ENCODE measurements at regions not wholly inside any gene's neighbourhood (a gene's known extent, or its start where the extent isn't known, plus 50 kb on each side); places are given as distances from the start of the nearest gene placed in this dataset.
"Not testable (repeated sequence)": the region's sequence is repeated elsewhere in the genome, so short reads cannot be mapped to it uniquely, and the experiment has no call there.

DNA sequence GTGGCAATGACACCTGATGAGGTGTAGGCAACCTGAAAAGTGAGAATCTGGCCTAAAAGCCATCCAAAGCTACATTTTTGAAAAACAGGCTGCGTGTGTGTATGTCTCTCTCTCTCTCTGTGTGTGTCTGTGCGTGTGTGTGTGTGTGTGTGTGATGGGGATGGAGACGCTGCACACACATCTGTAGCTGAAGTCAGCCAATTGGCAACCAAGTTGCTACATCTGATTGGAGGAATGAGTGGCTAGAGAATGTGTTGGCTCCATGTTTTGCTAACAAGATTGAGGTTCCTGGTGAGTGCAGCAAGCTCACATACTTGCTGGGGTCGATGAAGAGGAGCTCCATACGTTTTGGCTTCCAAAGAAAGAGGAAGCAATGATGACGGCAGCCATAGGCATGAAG lies 311.4 kb upstream of the NCAM1 start:
- DNase-seq (ENCODE audit: low spot score): no peak

DNA sequence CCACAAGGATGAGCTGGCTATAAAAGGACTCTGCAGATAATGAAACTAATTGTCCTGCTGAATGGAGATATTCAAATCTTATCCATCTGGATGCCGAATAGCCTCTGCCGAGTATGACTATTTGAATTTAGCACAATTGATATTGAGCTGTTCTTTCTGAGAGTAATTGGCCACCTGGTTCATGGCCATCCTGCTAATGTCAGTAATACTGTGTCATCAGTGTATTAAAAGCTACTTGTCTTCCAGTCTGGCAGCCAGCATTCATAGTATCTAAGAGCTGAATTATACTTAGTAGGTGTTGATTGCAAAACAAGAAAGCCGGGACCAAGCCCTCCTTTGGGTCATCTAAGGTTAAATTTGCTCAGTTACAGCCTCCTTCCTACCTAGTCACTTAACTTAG lies 310.7 kb upstream of the NCAM1 start:
- no peak for DNase-seq (ENCODE audit: low spot score)

DNA sequence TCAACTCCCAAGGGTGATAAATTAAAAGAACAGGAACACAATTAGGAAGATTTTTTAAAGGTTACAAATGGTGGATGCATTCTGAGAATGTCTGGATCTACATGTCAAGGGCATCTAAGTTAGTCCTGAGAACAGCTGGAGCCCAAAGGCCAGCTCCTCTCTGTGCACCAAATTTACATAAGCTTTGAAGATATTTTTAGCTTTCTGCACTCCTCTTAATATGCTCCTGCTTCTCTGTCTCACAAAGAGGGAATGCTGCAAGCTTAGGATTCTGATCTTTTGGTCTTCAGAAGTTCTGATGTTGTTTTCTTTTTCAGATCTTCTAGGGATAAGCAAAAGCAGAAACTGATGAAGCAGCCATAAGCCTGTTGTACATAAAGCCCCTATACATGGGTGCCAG lies 309.8 kb upstream of the NCAM1 start:
- DNase-seq (ENCODE audit: low spot score): no peak

DNA sequence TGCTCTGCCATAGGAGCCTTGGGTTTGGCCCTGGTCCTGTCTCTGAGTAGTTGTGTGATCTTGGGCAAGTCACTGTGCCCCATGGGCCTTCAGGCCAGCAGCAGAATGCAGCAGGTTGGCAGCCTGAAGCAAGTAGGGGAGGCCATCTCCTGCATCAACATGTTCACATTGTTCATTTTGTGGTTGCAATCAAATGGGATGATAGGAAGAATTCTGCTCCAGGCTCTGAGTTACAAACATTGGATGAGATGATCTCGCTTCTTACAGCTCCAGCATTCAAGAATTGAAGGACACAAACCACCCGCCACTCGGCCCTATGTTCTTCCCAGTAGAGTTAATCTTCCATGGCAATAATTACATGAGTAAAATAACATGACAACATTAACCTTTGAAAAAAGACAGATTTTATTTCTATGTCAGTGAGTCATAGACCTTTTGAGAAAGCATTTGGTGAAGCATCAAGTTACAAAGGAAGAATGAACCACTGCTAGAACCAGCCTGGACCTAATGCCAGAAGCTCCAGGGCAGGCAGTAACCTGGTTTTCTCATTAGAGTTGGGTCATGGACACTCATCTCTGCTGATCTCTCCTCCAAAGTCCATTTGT lies 308.3 kb upstream of the NCAM1 start:
- DNase-seq (ENCODE audit: low spot score): no peak

DNA sequence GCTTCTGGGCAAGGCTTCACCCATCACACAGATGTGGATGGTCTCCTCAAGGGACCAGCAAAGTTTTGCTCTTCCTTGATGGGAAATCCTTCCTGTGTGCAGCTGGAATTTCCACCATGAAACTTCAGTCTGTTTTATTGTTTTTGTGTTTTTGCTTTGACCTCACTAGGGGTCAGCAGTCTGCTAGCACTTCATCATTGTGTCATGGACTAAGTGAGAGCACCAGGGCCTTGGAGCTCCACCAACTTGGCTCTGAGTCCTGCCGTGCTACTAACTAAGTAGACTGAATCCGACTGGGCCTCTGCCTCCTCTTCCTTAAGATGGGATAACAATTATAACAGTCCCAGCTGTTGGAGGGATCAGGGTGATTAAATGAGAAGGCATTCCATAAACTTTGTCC lies 305.8 kb upstream of the NCAM1 start:
- DNase-seq (ENCODE audit: low spot score): no peak

DNA sequence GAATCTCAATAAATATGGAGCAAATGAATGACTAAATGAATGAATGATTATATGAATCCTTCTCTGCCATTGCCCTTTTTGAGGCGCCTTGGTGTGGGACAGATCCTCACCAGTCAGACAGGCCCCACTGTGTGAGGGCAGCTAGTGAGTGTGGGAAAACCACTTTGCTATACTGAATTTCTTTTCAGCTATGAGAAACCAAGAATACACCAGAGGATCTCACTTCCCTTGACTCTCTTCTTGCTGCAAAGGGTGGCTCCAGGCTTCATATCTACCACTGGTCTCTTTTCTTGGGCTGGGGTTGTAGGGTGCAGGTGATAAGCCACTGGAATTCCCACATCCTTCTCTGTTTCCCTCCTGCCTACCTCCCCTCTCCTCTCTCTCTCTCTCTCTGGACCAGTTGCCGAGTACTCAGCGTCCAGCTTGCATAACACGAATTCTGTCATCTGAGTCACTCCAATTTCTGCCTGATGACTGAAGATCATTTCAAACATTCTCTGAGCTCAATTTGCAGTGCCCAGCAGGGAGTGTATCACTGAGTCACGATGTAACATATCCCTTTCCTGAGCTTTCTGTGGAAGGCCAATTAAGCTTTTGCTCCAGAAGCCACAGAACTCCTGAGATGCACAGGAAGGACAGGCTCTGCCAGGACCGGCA lies 304.3 kb upstream of the NCAM1 start:
- no peak for DNase-seq (ENCODE audit: low spot score)

DNA sequence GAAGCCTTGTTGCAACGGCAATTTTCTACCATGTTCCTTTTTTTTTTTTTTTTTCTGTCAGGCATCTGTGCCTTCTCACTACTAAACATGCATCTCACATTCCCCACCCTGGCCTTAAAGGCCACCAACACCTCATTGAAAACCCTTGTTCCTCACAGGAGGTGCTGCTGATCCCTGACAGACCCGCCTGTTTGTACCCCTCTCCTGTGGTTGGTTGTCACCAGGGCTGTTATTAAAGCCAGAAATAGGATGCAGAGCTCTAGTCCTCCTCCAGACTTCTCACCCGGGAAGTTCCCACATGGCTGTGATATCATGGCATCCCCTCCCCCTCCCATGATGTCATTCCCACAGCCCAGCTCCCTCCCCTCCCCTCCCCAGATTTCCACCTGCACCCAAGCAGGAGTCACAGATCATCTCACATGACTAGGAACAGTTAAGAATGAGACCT lies 302.8 kb upstream of the NCAM1 start:
- DNase-seq (ENCODE audit: low spot score): no peak

DNA sequence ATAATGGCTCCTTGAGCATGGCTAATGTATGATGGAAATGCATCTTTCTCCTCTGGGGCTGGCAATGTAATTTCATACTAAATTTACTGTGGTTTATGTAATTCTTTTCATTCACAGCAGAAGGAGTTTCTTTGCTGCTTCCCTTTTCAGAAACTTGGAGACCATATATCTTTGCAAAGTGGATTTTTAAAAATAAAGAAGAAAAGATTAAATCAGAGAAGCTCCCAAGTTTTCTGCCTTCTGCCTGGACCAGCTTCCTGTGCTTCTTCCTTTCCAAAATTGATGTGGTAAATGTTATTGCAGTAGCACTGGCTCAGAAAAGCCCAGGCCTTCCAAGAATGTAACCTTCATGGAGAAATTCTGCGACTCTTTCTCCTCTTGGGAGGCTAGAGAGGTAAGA lies 300.1 kb upstream of the NCAM1 start:
- no peak for DNase-seq (ENCODE audit: low spot score)

DNA sequence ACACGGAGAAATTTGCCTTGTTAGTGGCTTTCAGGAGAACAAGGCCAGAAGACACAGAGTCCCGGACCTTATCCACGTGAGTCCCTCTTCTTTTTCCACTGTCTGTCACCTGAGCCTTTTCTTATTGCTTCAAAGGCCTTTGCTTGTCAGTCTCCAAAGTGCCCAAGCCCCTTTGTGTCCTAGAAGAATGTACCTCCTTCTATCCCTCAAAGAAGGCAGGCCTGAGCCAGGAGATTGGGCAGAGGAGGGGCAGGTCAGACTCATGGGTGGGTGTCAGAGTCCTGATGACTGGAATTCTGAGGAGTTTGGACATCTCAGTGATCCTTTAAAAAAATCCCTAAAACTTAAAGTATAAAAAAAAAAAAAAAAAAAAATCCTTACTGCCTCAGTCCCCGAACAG lies 299.6 kb upstream of the NCAM1 start:
- DNase-seq (ENCODE audit: low spot score): no peak

DNA sequence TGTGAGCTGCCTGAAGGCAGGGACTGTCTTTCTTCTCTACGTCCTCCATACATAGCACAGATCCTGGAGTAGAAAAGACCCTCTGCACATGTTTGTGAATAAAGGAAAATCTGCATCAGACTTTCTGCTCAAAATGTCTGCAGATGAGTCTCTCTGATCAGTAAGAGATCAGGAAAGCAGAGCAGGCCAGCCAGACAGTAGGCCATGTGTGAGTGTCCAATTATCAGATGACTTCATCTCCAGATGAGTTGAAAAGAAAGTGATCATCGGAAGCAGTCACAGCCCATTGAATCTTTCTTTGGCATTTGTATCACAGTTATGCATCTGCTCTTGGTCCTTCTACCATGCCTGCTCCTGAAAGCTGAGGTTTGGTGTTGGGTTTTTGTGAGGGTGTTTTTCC lies 298.7 kb upstream of the NCAM1 start:
- no peak for DNase-seq (ENCODE audit: low spot score)

DNA sequence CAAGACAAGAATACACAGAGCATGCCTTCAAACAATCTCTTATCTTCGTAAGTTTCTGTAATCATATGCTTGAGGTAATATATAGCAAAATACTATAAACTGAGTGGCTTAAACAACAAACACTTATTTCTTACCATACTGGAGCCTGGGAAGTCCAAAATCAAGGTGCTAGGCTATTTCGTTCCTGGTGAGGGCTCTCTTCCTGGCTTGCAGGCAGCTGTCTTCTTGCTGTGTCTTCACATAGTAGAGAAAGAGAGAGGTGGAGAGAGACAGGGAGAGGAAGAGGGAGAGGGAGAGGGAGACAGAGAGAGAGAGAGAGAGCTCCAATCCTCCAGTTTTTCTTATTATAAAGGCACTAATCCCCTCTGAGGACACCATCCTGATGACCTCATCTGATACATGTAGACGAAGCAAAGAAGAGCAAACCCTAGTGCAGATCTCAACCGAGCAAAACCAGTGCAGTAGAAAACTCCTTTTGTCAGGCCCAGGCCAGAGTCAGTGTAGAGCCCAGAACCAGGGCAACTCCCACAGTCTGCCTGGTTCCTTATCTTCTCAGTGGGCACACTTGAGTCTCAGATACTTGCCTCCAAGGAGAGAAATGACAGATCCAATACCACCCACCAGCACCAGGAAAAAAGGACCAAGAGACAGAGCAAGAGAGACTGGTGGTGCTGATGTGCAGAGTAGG lies 297.1 kb upstream of the NCAM1 start:
- DNase-seq (ENCODE audit: low spot score): no peak

DNA sequence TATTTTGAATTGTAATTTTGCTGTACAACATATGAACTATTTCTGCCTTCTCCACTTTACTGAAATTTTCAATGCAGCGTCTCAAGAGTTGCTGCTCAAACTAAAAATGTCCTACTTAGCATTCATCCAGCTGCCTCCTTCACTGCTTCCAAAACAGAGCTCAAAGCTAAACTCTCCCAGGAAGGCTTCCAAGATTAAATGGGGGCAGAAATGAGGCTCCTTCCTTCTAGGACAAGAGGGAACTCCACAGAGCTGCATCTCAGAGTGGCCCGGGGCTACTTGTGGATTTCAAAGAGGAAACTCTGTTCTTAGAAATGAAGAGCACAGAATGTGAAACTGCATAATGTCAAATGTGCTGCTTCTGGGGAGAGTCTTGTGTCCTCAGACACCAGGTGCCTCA lies 295.9 kb upstream of the NCAM1 start:
- no peak for DNase-seq (ENCODE audit: low spot score)

DNA sequence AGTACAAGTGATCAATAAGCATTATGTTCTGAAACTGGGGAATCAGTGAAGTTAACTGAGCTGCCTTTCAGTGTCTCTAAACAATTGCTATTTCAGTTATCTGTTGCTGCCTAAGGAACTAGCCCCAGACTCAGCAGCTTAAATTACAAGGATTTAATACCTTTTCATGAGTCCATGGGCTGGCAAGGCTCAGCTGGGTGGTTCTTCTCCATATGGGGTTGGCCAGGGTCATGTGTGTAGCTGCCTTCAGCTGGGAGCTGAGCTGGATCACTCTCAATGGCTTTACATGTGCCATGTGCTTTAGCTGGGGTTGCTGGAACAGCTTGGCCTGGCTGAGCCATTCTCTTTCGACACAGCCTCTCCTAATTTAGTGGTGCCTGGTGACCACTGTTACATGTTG lies 295.0 kb upstream of the NCAM1 start:
- no peak for DNase-seq (ENCODE audit: low spot score)

DNA sequence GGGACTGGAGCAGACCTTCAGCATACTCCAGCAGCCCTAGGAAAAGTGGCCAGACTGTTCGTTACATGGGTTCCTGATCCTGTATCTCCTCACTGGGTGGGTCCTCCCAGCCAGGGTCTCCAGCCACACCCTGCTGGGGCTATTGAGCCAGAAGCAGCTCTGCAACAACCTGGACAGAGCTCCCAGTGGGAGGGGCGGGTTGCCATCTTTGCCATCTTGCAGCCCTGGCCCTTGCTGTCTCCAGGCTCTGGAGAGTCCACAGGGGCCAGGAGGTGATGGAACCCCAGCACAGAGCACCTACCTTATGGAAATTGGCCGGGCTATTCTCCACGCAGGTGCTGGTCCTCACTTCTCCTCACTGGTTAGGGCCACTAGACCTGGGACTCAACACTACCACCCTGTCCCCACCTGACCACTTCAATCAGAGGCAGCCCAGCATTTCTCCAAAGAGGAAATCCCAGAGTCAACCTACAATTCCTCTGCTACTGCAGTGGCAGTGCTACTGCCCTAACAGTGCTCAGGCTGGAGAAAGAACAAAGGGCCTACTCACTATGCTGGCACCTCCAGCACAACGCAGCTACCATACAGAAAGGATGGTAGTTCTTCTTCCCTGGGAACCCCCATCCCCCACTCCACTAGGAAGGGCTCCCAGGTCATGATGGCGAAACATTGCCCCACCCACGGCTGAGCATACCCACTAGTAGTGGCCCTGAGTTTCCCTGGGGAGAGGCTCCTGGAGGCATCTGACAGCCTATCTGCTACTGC lies 290.2 kb upstream of the NCAM1 start:
- DNase-seq (ENCODE audit: low spot score): no peak

DNA sequence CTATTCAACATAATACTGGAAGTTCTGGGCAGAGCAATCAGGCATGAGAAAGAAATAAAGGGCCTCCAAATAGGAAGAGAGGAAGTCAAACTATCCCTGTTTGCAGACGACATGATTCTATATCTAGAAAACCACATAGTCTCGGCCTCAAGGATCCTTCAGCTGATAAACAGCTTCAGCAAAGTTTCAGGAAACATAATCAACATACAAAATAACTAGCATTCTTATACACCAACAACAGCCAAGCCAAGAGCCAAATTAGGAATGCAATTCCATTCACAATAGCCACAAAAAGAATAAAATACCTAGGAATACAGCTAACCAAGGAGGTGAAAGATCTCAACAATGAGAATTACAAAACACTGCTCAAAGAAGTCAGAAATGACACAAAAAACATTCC lies 287.8 kb upstream of the NCAM1 start:
- DNase-seq (ENCODE audit: low spot score): not testable (repeated sequence)

DNA sequence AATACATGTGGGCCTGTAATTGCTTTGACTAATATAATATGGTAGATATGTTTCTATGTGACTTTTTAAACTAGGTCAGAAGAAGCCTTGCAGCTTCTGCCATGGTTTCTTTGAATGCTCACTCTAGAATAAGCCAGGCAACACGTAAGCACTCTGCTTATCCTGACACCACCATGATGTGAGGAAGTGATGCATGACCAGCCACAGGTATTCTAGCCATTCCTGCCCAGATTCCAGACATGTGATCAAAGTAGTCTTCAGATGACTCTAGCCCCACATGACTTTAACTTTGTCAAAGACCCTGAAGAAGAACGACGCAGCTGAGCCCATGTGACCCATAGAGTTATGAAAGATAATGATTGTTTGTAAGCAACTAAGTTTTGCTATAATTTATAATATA lies 276.1 kb upstream of the NCAM1 start:
- DNase-seq (ENCODE audit: low spot score): no peak

DNA sequence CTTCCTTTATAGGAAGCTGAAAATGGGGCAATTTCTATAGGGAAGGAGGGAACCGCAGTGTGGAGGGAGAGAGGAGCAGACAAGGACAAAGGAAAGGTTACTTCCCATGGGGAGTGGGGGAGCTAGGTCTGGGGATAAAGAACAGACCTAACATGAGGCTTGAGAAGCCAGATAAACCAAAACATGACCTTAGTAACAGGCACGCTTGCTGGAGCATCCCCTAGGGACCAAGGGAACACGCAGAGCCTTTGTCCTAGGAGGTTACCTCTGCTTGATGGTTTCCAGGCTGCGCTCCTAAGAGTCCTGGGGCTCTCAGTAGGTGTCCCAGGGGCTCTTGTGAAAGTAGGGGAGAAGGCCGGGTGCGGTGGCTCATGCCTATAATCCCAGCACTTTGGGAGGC lies 271.4 kb upstream of the NCAM1 start:
- DNase-seq (ENCODE audit: low spot score): no peak

DNA sequence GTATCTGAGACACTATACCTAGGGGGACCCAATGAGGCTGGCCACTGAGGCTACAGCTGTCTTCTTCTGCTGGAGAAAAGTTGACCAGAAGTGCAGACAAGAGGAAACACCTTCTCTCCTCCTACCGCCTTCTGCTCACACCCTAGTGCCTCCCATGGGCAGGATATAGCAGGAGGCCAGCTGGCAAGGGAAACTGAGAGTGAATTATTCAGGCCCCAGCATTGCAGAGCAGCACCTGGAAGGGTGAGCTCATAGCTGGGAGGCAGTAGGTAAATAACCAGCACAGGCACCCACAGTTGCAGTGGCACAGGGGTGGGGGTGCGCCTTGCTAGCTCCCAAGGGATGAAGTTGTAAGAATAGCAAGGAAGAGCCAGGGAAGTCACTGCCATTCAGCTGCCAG lies 267.4 kb upstream of the NCAM1 start:
- DNase-seq (ENCODE audit: low spot score): no peak

DNA sequence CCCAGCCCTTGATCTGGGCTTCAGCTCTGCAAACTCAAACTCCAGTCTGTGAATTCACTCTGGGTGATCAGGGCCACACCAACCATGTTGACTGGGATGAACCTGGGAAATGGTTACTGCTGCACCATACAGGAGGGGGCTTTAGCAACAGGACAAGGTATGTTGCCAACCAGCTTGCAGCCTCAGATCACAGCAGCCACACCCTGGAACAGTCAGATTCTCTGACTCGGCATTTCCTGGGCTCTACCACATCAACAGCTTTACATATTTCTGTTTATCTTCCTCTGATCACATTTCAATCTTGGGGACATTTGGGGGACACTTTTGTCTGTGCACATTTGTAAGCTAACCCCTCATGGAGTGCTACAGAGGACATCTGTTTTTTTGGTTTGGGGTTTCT lies 267.0 kb upstream of the NCAM1 start:
- no peak for DNase-seq (ENCODE audit: low spot score)

DNA sequence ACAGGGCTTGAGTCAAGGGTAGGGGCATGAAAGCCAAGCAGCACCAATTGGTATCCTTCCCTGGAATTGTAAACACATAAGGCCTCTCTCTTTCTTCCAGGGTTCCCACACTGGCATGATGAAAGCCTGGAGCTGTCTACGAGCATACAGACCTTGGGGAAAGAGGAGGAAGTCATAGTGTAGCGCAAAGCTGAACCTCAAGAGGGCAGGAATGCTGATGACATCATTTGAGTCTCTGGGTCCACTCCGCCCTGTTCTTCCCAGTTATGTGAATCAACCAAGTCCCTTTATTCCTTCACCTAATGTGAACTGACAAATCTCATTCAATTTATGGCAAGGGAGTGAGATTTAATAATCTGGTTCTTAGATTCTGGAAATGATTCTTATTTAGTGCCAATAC lies 266.4 kb upstream of the NCAM1 start:
- no peak for DNase-seq (ENCODE audit: low spot score)

DNA sequence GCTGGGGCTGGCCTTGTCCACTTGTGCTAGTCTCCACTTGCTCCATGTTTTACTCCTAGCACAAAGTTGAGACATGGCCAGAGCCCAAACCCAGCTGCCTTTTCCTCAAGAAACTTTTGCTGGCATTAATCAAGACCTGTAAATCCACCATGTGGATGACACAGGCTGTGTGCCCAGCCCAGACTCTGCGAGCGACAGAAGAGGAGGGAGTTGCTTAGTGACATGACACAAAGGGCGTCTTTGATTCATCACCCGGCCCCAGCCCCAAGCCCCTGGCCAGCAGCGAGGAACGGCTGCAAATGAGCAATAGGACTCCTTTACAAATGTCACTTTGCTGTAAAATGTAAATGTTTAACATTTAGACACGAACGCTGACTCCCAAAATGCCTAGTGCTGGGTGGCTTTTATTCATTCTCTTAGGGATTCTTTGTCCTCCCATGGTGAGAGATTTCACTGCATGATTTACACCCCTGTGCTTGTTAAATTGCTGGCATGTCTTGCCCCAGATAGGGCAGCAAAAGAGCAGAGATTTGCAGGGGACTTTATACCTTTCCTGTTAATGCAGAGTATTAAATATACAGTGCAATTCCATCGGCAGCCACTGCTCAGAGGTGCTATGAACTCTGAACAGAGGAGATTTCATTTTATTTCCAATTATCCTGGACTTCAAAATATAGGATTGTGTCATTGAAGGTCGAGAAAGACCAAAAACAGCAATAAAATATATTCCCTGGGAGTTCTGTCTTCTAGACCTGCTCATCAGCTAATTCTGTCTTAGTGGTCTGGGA lies 263.6 kb upstream of the NCAM1 start:
- no peak for DNase-seq (ENCODE audit: low spot score)

DNA sequence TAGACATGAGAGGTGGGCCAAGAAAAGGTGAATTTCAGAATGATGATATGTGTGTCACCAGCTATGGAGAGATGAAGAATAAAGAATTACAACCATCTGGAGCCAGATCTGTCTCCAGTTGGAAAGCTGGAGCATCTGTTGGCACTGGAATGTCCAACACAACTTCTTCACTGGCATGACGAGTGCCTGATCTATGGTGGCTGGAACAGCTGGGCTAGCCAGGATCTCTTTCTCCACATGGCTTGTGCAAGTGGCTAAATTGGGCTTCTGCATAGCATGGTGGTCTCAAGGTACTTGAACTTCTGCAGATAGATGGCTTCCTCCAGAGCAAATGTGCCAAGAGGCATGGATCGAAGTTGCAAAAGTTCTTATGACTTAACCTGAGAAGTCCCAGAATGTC lies 256.1 kb upstream of the NCAM1 start:
- DNase-seq (ENCODE audit: low spot score): no peak

All from hematopoietic multipotent progenitor cell treated with erythropoietin and hydrocortisone succinate and interleukin-3 and kit ligand, for 15 days (in vitro differentiated cells).